Right lobe of liver (tissue), 6 donors: ENCODE measurements at regions not wholly inside any gene's neighbourhood (a gene's known extent, or its start where the extent isn't known, plus 50 kb on each side); places are given as distances from the start of the nearest gene placed in this dataset.

Experiments
- ATAC-seq, 4 donors: fragments of 200-7000 bp; cut with Tn5 transposase; one replicate each; pipeline ENCODE4 v1.9.1; 2020; ENCODE audit warnings: mild to moderate bottlenecking in 4 of 4, moderate library complexity in 4 of 4
- DNase-seq, 3 donors: peaks; one replicate each; pipeline ENCODE4 v3.0.0-alpha.2; 2020
- H3K27ac ChIP-seq, 3 donors: fragments of 200-600 bp; one replicate each; pipeline ENCODE4 v1.8.0; 2022
- H3K27me3 ChIP-seq, 2 donors: fragments of 200-600 bp; one replicate each; pipeline ENCODE4 v1.8.0; 2022
- H3K36me3 ChIP-seq, 4 donors: fragments of 200-600 bp; sonication (generic) in 1 of 4; one replicate each; pipeline versions ENCODE4 v1.5.1 to v1.8.0; 2017 to 2022; ENCODE audit warnings: control low read depth in 1 of 4
- H3K4me1 ChIP-seq, 4 donors: fragments of 200-600 bp; sonication (generic) in 1 of 4; one replicate each; pipeline versions ENCODE4 v1.5.1 to v1.8.0; 2017 to 2022; ENCODE audit warnings: control low read depth in 1 of 4
- H3K4me3 ChIP-seq, 3 donors: fragments of 200-600 bp; one replicate each; pipeline ENCODE4 v1.8.0; 2022
- H3K9me3 ChIP-seq, 4 donors: fragments of 200-600 bp; sonication (generic) in 1 of 4; one replicate each; pipeline versions ENCODE4 v1.5.1 to v1.8.0; 2017 to 2022; ENCODE audit warnings: control low read depth in 1 of 4
- CTCF ChIP-seq, 4 donors: fragments of 200-600 bp in 3 of 4; fragments of 450-650 bp in 1 of 4; IDR thresholded peaks; one replicate each; pipeline versions ENCODE4 v1.5.1 to v1.8.0; 2016 to 2022; ENCODE audit warnings: antibody characterized with exemption in 4 of 4, mild to moderate bottlenecking in 2 of 4
- POLR2A ChIP-seq: fragments of 450-650 bp; IDR thresholded peaks from one replicate; pipeline ENCODE4 v1.6.1; 2017; ENCODE audit warnings: antibody characterized with exemption, mild to moderate bottlenecking
- whole genome bisulfite sequencing: methylation state at CpG from one replicate; pipeline ENCODE4 v1.1.6; 2018; ENCODE audit warnings: low coverage, low lambda C conversion rate; ENCODE audit not compliant: insufficient coverage; ENCODE audit errors: missing lambda C conversion rate; 5-methylcytosine and 5-hydroxymethylcytosine counted together
- intact Hi-C, 2 donors: fragments of 100-400 bp; cut with DNase I; formaldehyde crosslinking; loops; one replicate each; pipeline versions ENCODE4 v1.11.2 to v1.14.1; 2022
- donor health status: DM: no; HTN: yes; CAD: no.
- donor health status: DM: no; HTN: no; CAD: no.
- donor health status: DM: no; HTN: no; CAD: no.
- donor health status: DM: no; HTN: yes; CAD: no.
- donor health status: DM: no; HTN: yes; CAD: no.

GRCh38 chr5:73338256-73339050 is 110.1 kb downstream of the FOXD1 start:
- no peak overlapping the region for H3K27ac ChIP-seq
- H3K9me3 ChIP-seq: no peaks in the 10 kb centered on the region
- WGBS: 39% methylated on average over 14 of the region's 17 CpGs
- TF ChIP-seq POLR2A: no peak
- no peak for TF ChIP-seq CTCF (IDR thresholded peaks at IDR 0.05)
- no peaks in the 10 kb centered on the region for H3K36me3 ChIP-seq
- H3K4me1 ChIP-seq: no peaks in the 10 kb centered on the region
- no peak for ATAC-seq
- intact Hi-C loops: no loop called here
- H3K27me3 ChIP-seq: peaks cover 0 to 9% of the 10 kb centered on the region in 2 donors
- H3K4me3 ChIP-seq: no peak overlapping the region
- no peak for DNase-seq

- TF ChIP-seq POLR2A: no peak
- no peak for TF ChIP-seq CTCF (IDR thresholded peaks at IDR 0.05)
- no peak for DNase-seq
- Histone ChIP-seq H3K4me1 (no peaks in the 10 kb centered on the region), H3K36me3 (no peaks in the 10 kb centered on the region), H3K9me3 (no peaks in the 10 kb centered on the region), H3K27me3 (peaks cover 0 to 9% of the 10 kb centered on the region in 2 donors), H3K27ac (no peak overlapping the region), H3K4me3 (no peak overlapping the region)
- intact Hi-C loops: no loop called here
- no peak for ATAC-seq
- WGBS: 51% methylated on average over 7 of the region's 9 CpGs
These were observed 110.9 kb downstream of the FOXD1 start for GRCh38 chr5:73337586-73338255.

- DNase-seq: no peak
- Histone ChIP-seq H3K9me3 (no peaks in the 10 kb centered on the region), H3K4me3 (no peak overlapping the region), H3K36me3 (no peaks in the 10 kb centered on the region), H3K27me3 (peaks cover 0 to 9% of the 10 kb centered on the region in 2 donors), H3K4me1 (no peaks in the 10 kb centered on the region), H3K27ac (no peak overlapping the region)
- intact Hi-C loops: no loop called here
- no peak for ATAC-seq
- 33% methylated on average over 2 of the region's 2 CpGs for WGBS
- no peak for TF ChIP-seq CTCF (IDR thresholded peaks at IDR 0.05)
- TF ChIP-seq POLR2A: no peak
These were observed 112.2 kb downstream of the FOXD1 start for GRCh38 chr5:73336366-73336765.

- intact Hi-C loops: no loop called here
- Histone ChIP-seq H3K4me3 (no peak overlapping the region), H3K9me3 (no peaks in the 10 kb centered on the region), H3K36me3 (no peaks in the 10 kb centered on the region), H3K4me1 (no peaks in the 10 kb centered on the region), H3K27me3 (peaks cover 0 to 9% of the 10 kb centered on the region in 2 donors), H3K27ac (no peak overlapping the region)
- DNase-seq (no peak), ATAC-seq (no peak)
- WGBS: 38% methylated on average over 3 of the region's 3 CpGs
- TF ChIP-seq CTCF (IDR thresholded peaks at IDR 0.05) (no peak), POLR2A (no peak)
These were observed 114.5 kb downstream of the FOXD1 start for GRCh38 chr5:73333944-73334703.
